ENCODE measurements at regions not wholly inside any gene's neighbourhood (a gene's known extent, or its start where the extent isn't known, plus 50 kb on each side); places are given as distances from the start of the nearest gene placed in this dataset.
A peak's percentile ranks its signal among the peaks of the same experiment; 100 is the strongest.

DNA sequence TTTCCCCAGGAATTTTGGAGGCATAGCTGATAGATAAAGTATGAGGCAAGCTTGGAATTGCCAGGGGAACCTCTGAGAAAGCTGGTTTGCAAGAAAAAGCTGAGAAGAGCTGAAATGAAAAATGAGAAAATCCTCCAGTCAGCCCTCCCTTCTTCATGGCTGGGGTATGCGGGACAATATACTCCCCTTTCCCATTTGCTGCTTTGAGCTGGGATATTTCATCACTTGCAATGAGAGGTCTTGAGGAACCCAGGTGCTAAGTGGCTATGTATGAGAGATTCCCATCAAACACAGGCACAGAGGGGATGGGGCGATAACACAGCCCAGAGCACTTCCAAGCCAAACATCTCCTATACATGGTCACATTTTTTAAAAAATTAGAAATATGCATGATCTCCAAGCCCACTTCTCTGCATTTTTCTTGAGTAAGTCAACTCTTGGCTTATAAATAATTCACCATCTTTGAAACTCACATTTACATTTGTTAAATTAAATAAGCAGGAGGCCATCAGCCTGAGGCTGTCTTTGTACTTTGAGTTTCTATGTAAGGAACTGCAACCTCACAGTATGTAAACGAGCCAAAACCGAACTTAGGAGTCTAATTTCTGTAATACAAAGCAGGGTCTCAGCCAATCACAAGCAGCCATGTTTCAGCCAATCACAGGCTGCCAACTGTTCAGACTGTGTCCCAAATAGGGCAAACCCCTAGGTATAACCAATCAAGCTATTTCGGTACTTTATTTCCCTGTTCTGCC lies 983.6 kb upstream of the NR2F2 start:
- H3K9me3 ChIP-seq (ENCODE audit: control insufficient read depth, low read length), result no peaks in the 10 kb centered on the region
- no peaks in the 10 kb centered on the region for H3K36me3 ChIP-seq (ENCODE audit: control insufficient read depth, insufficient read depth, low read length, severe bottlenecking)
- H3K9ac ChIP-seq (ENCODE audit: low read length), result no peak overlapping the region
- peaks cover 9% of the 10 kb centered on the region for H3K4me1 ChIP-seq (ENCODE audit: control insufficient read depth, insufficient read depth, low read length)
- no peak overlapping the region for H3K4me3 ChIP-seq (ENCODE audit: low read length)
- no peaks in the 10 kb centered on the region for H3K27me3 ChIP-seq (replicated peaks; ENCODE audit: control insufficient read depth, insufficient read depth, low read length)
- DNase-seq (ENCODE audit: low read depth), result peak; percentile 48

GRCh38 chr15:95347837-95348236 lies 982.7 kb upstream of the NR2F2 start:
- Histone ChIP-seq H3K4me1 (ENCODE audit: control insufficient read depth, insufficient read depth, low read length) (peaks cover 9% of the 10 kb centered on the region), H3K9ac (ENCODE audit: low read length) (no peak overlapping the region), H3K9me3 (ENCODE audit: control insufficient read depth, low read length) (no peaks in the 10 kb centered on the region), H3K36me3 (ENCODE audit: control insufficient read depth, insufficient read depth, low read length, severe bottlenecking) (no peaks in the 10 kb centered on the region), H3K4me3 (ENCODE audit: low read length) (no peak overlapping the region), H3K27me3 (replicated peaks; ENCODE audit: control insufficient read depth, insufficient read depth, low read length) (no peaks in the 10 kb centered on the region)
- no peak for DNase-seq (ENCODE audit: low read depth)

GRCh38 chr15:95350908-95351307 lies 979.6 kb upstream of the NR2F2 start:
- Histone ChIP-seq H3K4me1 (ENCODE audit: control insufficient read depth, insufficient read depth, low read length) (peaks cover 2% of the 10 kb centered on the region), H3K9me3 (ENCODE audit: control insufficient read depth, low read length) (no peaks in the 10 kb centered on the region)

GRCh38 chr15:95352631-95353187 lies 977.8 kb upstream of the NR2F2 start:
- H3K9me3 ChIP-seq (ENCODE audit: control insufficient read depth, low read length), result no peaks in the 10 kb centered on the region
- H3K4me3 ChIP-seq (ENCODE audit: low read length), result no peak overlapping the region
- no peaks in the 10 kb centered on the region for H3K36me3 ChIP-seq (ENCODE audit: control insufficient read depth, insufficient read depth, low read length, severe bottlenecking)
- no peaks in the 10 kb centered on the region for H3K27me3 ChIP-seq (replicated peaks; ENCODE audit: control insufficient read depth, insufficient read depth, low read length)
- no peak for DNase-seq (ENCODE audit: low read depth)
- H3K4me1 ChIP-seq (ENCODE audit: control insufficient read depth, insufficient read depth, low read length), result no peaks in the 10 kb centered on the region
- no peak overlapping the region for H3K9ac ChIP-seq (ENCODE audit: low read length)

More at GRCh38 chr15:95350908-95351307, 979.6 kb upstream of the NR2F2 start:
- Histone ChIP-seq H3K27me3 (replicated peaks; ENCODE audit: control insufficient read depth, insufficient read depth, low read length) (no peaks in the 10 kb centered on the region), H3K36me3 (ENCODE audit: control insufficient read depth, insufficient read depth, low read length, severe bottlenecking) (no peaks in the 10 kb centered on the region), H3K9ac (ENCODE audit: low read length) (no peak overlapping the region), H3K4me3 (ENCODE audit: low read length) (no peak overlapping the region)
- DNase-seq (ENCODE audit: low read depth), result no peak

- H3K9me3 ChIP-seq (ENCODE audit: control insufficient read depth, low read length), result no peaks in the 10 kb centered on the region
- no peaks in the 10 kb centered on the region for H3K36me3 ChIP-seq (ENCODE audit: control insufficient read depth, insufficient read depth, low read length, severe bottlenecking)
- H3K4me3 ChIP-seq (ENCODE audit: low read length), result no peak overlapping the region
- no peaks in the 10 kb centered on the region for H3K27me3 ChIP-seq (replicated peaks; ENCODE audit: control insufficient read depth, insufficient read depth, low read length)
- no peak overlapping the region for H3K9ac ChIP-seq (ENCODE audit: low read length)
- DNase-seq (ENCODE audit: low read depth), result no peak
- H3K4me1 ChIP-seq (ENCODE audit: control insufficient read depth, insufficient read depth, low read length), result no peaks in the 10 kb centered on the region
These were observed 977.0 kb upstream of the NR2F2 start for GRCh38 chr15:95353512-95353911.

- no peaks in the 10 kb centered on the region for H3K36me3 ChIP-seq (ENCODE audit: control insufficient read depth, insufficient read depth, low read length, severe bottlenecking)
- no peak overlapping the region for H3K4me3 ChIP-seq (ENCODE audit: low read length)
- H3K9ac ChIP-seq (ENCODE audit: low read length), result no peak overlapping the region
- peaks cover 11% of the 10 kb centered on the region for H3K9me3 ChIP-seq (ENCODE audit: control insufficient read depth, low read length)
- DNase-seq (ENCODE audit: low read depth), result no peak
- no peaks in the 10 kb centered on the region for H3K27me3 ChIP-seq (replicated peaks; ENCODE audit: control insufficient read depth, insufficient read depth, low read length)
- no peaks in the 10 kb centered on the region for H3K4me1 ChIP-seq (ENCODE audit: control insufficient read depth, insufficient read depth, low read length)
These were observed 970.5 kb upstream of the NR2F2 start for GRCh38 chr15:95359966-95360365.

GRCh38 chr15:95362306-95362705 lies 968.2 kb upstream of the NR2F2 start:
- no peaks in the 10 kb centered on the region for H3K27me3 ChIP-seq (replicated peaks; ENCODE audit: control insufficient read depth, insufficient read depth, low read length)
- no peaks in the 10 kb centered on the region for H3K36me3 ChIP-seq (ENCODE audit: control insufficient read depth, insufficient read depth, low read length, severe bottlenecking)
- no peak overlapping the region for H3K9ac ChIP-seq (ENCODE audit: low read length)
- DNase-seq (ENCODE audit: low read depth), result no peak
- H3K4me1 ChIP-seq (ENCODE audit: control insufficient read depth, insufficient read depth, low read length), result no peaks in the 10 kb centered on the region
- peaks cover 11% of the 10 kb centered on the region for H3K9me3 ChIP-seq (ENCODE audit: control insufficient read depth, low read length)
- no peak overlapping the region for H3K4me3 ChIP-seq (ENCODE audit: low read length)

DNA sequence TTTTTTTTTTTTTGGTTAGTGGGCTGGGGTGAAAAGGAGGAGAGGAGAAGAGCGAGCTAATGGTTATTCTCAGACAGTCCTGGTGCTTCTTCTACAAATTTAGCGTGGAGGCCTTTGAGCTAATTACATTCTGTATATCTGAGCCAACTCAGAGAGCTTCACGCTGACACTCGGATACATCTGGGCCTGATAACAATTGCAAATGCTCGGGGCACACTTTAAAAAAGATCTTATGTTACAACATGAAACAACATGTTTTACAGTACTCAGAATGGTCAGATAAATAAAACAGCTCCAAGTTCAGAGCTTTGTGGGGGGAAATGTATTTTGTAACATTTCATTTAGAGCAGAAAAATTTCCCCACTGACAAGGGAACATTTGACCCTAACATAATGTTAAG lies 966.9 kb upstream of the NR2F2 start:
- Histone ChIP-seq H3K36me3 (ENCODE audit: control insufficient read depth, insufficient read depth, low read length, severe bottlenecking) (no peaks in the 10 kb centered on the region), H3K4me1 (ENCODE audit: control insufficient read depth, insufficient read depth, low read length) (no peaks in the 10 kb centered on the region), H3K9me3 (ENCODE audit: control insufficient read depth, low read length) (peaks cover 11% of the 10 kb centered on the region), H3K9ac (ENCODE audit: low read length) (no peak overlapping the region), H3K4me3 (ENCODE audit: low read length) (no peak overlapping the region), H3K27me3 (replicated peaks; ENCODE audit: control insufficient read depth, insufficient read depth, low read length) (no peaks in the 10 kb centered on the region)
- peak; percentile 61 for DNase-seq (ENCODE audit: low read depth)

GRCh38 chr15:95365511-95366107 lies 964.9 kb upstream of the NR2F2 start:
- Histone ChIP-seq H3K4me3 (ENCODE audit: low read length) (no peak overlapping the region), H3K27me3 (replicated peaks; ENCODE audit: control insufficient read depth, insufficient read depth, low read length) (no peaks in the 10 kb centered on the region), H3K4me1 (ENCODE audit: control insufficient read depth, insufficient read depth, low read length) (no peaks in the 10 kb centered on the region), H3K36me3 (ENCODE audit: control insufficient read depth, insufficient read depth, low read length, severe bottlenecking) (no peaks in the 10 kb centered on the region), H3K9ac (ENCODE audit: low read length) (no peak overlapping the region), H3K9me3 (ENCODE audit: control insufficient read depth, low read length) (peaks cover 11% of the 10 kb centered on the region)
- no peak for DNase-seq (ENCODE audit: low read depth)

DNA sequence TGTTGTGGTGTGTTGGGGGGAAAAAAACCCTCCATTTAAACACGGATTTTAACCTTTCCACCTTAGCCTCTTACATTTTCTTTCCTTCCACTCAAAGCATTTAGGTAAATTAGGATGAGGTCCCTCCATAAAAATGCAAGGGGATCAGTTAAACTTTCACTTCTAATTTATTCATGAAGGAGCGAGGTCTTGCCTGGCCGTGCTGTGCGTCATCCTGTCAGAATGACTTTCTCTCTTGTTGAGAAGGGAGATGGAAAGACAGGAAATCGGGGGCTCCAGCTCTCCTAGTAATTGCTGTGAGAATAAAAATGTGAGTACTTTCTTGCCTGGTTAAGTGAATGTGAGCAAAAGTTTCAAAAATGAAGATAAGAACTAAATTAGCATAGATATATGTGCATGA lies 962.3 kb upstream of the NR2F2 start:
- DNase-seq (ENCODE audit: low read depth), result no peak
- Histone ChIP-seq H3K9ac (ENCODE audit: low read length) (no peak overlapping the region), H3K36me3 (ENCODE audit: control insufficient read depth, insufficient read depth, low read length, severe bottlenecking) (no peaks in the 10 kb centered on the region), H3K4me1 (ENCODE audit: control insufficient read depth, insufficient read depth, low read length) (no peaks in the 10 kb centered on the region), H3K27me3 (replicated peaks; ENCODE audit: control insufficient read depth, insufficient read depth, low read length) (no peaks in the 10 kb centered on the region), H3K4me3 (ENCODE audit: low read length) (no peak overlapping the region), H3K9me3 (ENCODE audit: control insufficient read depth, low read length) (no peaks in the 10 kb centered on the region)

DNA sequence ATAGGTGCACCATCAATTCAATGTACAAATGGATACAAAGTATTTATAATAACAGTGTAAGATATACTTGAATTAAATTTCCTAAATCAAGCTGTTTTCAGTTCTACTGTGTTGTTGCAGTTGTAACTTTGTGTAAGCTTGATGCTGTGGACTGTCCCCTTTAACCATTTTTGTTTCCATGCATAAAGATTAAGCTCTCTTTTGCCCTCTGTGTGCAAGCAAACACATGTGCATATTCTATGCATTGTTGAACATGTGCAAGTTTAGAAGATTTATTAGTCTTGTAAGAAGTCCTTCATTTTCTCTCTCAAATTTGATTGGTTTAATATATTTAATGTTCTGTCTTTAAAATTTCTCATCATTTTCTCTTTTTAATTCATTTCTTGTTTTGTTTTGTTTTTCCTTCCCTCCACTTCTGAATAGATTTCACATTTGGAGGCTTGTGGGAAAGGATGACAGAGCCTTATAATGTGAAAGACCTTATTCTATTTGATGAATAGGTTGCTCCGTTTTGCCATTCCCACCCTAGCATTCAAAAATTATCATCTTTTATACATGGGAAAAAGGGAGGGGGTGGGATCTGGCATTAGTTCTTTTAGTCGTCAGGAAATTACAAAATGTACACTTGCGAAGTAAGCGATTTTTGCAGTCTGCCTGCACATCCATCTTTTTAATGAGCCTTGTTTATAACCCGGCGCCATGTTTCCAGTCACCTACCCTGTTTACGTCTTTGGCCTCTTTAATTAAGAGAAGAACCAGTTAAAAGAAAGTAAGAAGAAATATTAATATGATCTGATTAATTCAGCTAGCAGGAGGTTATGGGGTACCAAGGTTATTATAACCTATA lies 961.5 kb upstream of the NR2F2 start:
- no peaks in the 10 kb centered on the region for H3K36me3 ChIP-seq (ENCODE audit: control insufficient read depth, insufficient read depth, low read length, severe bottlenecking)
- no peak overlapping the region for H3K9ac ChIP-seq (ENCODE audit: low read length)
- no peak for DNase-seq (ENCODE audit: low read depth)
- H3K9me3 ChIP-seq (ENCODE audit: control insufficient read depth, low read length), result no peaks in the 10 kb centered on the region
- H3K27me3 ChIP-seq (replicated peaks; ENCODE audit: control insufficient read depth, insufficient read depth, low read length), result no peaks in the 10 kb centered on the region
- no peak overlapping the region for H3K4me3 ChIP-seq (ENCODE audit: low read length)
- no peaks in the 10 kb centered on the region for H3K4me1 ChIP-seq (ENCODE audit: control insufficient read depth, insufficient read depth, low read length)

Data from adipocyte (in vitro differentiated cells).